ENCODE measurements at regions not wholly inside any gene's neighbourhood (a gene's known extent, or its start where the extent isn't known, plus 50 kb on each side); places are given as distances from the start of the nearest gene placed in this dataset.
A peak's percentile ranks its signal among the peaks of the same experiment; 100 is the strongest.

- Mint-ChIP-seq H3K27me3 (ENCODE audit: insufficient read depth) (peaks cover 4% of the 10 kb centered on the region; the same call in 1 of the 2 replicates), H3K9me3 (no peaks in the 10 kb centered on the region), H3K4me3 (no peak overlapping the region), H3K4me1 (ENCODE audit: low read depth) (peaks cover 74% of the 10 kb centered on the region), H3K36me3 (ENCODE audit: low read depth) (peaks cover 36% of the 10 kb centered on the region), H3K27ac (no peak overlapping the region)
- TF ChIP-seq CTCF (IDR thresholded peaks at IDR 0.05): no peak
- no peak for DNase-seq
These were observed 119.9 kb downstream of the C9orf152 start for GRCh38 chr9:110088099-110088498.

GRCh38 chr9:110089681-110090370 is 118.1 kb downstream of the C9orf152 start:
- Mint-ChIP-seq H3K9me3 (no peaks in the 10 kb centered on the region), H3K36me3 (ENCODE audit: low read depth) (peaks cover 27% of the 10 kb centered on the region), H3K4me3 (no peak overlapping the region), H3K27me3 (ENCODE audit: insufficient read depth) (peaks cover 1% of the 10 kb centered on the region; the same call in 1 of the 2 replicates), H3K27ac (peak overlapping the region; percentile 37), H3K4me1 (ENCODE audit: low read depth) (peaks cover 79% of the 10 kb centered on the region)
- no peak for TF ChIP-seq CTCF (IDR thresholded peaks at IDR 0.05)
- no peak for DNase-seq

GRCh38 chr9:110092792-110093191 is 115.2 kb downstream of the C9orf152 start:
- DNase-seq: no peak
- peaks cover 79% of the 10 kb centered on the region for H3K4me1 Mint-ChIP-seq (ENCODE audit: low read depth)
- H3K36me3 Mint-ChIP-seq (ENCODE audit: low read depth): peaks cover 11% of the 10 kb centered on the region
- H3K27me3 Mint-ChIP-seq (ENCODE audit: insufficient read depth): peaks cover 1% of the 10 kb centered on the region; the same call in 1 of the 2 replicates
- peak overlapping the region; percentile 51 for H3K27ac Mint-ChIP-seq
- no peak overlapping the region for H3K4me3 Mint-ChIP-seq
- TF ChIP-seq CTCF (IDR thresholded peaks at IDR 0.05): peak; percentile 15; the same call in 1 of the 2 replicates
- H3K9me3 Mint-ChIP-seq: no peaks in the 10 kb centered on the region

GRCh38 chr9:110093417-110093816 is 114.5 kb downstream of the C9orf152 start:
- no peaks in the 10 kb centered on the region for H3K9me3 Mint-ChIP-seq
- no peak for TF ChIP-seq CTCF (IDR thresholded peaks at IDR 0.05)
- no peak overlapping the region for H3K27ac Mint-ChIP-seq
- peaks cover 1% of the 10 kb centered on the region; the same call in 1 of the 2 replicates for H3K27me3 Mint-ChIP-seq (ENCODE audit: insufficient read depth)
- peaks cover 8% of the 10 kb centered on the region for H3K36me3 Mint-ChIP-seq (ENCODE audit: low read depth)
- DNase-seq: no peak
- H3K4me3 Mint-ChIP-seq: no peak overlapping the region
- H3K4me1 Mint-ChIP-seq (ENCODE audit: low read depth): peaks cover 77% of the 10 kb centered on the region

DNA sequence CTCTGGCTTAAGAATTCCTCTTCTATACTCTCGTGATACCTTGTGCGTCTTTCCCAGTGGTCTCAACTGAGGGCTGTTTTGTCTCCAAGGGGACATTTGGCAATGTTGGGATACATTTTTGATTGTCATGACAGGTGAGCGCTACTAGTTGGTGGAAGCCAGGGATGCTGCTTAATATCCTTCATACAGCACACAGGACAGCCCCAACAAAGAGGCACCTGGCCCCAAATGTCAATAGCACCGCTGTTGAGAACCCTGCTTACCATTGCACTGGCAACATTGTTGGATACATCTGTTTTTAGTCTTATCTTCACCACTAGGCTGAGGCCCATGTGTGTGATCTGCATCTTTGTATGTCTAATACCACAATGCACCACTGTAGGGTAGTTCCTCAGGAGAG is 114.1 kb downstream of the C9orf152 start:
- H3K9me3 Mint-ChIP-seq: no peaks in the 10 kb centered on the region
- no peak for TF ChIP-seq CTCF (IDR thresholded peaks at IDR 0.05)
- no peak overlapping the region for H3K4me3 Mint-ChIP-seq
- peaks cover 13% of the 10 kb centered on the region for H3K36me3 Mint-ChIP-seq (ENCODE audit: low read depth)
- H3K27ac Mint-ChIP-seq: no peak overlapping the region
- no peak for DNase-seq
- peaks cover 1% of the 10 kb centered on the region; the same call in 1 of the 2 replicates for H3K27me3 Mint-ChIP-seq (ENCODE audit: insufficient read depth)
- H3K4me1 Mint-ChIP-seq (ENCODE audit: low read depth): peaks cover 79% of the 10 kb centered on the region

Data from HFFc6 (cell line).